Smooth muscle cell (in vitro differentiated cells): ENCODE measurements at regions not wholly inside any gene's neighbourhood (a gene's known extent, or its start where the extent isn't known, plus 50 kb on each side); places are given as distances from the start of the nearest gene placed in this dataset.

ENCODE experiments used
- DNase-seq: peaks from one replicate; lab custom pipeline; 2025; ENCODE audit not compliant: unreplicated experiment; lab: John Stamatoyannopoulos, UW
- H2AFZ ChIP-seq: fragments of 200-600 bp; sonication (generic); 2 replicates; pipeline ENCODE4 v1.6.0; 2016; ENCODE audit warnings: antibody characterized with exemption, low read depth, mild to moderate bottlenecking
- H3F3A ChIP-seq: fragments of 200-600 bp; sonication (generic); 2 replicates; pipeline ENCODE4 v1.6.0; 2017; ENCODE audit warnings: antibody characterized with exemption, low read depth
- H3K27ac ChIP-seq: fragments of 200-600 bp; sonication (generic); 2 replicates; pipeline ENCODE4 v1.5.1; 2016; ENCODE audit warnings: low read depth, mild to moderate bottlenecking
- H3K27me3 ChIP-seq: fragments of 200-600 bp; sonication (generic); 2 replicates; pipeline ENCODE4 v1.6.1; 2016; ENCODE audit warnings: low read depth, mild to moderate bottlenecking
- H3K36me3 ChIP-seq: fragments of 200-600 bp; sonication (generic); 2 replicates; pipeline ENCODE4 v1.5.1; 2016; ENCODE audit warnings: low read depth
- H3K4me1 ChIP-seq: fragments of 200-600 bp; sonication (generic); 2 replicates; pipeline ENCODE4 v1.5.1; 2016; ENCODE audit warnings: low read depth
- H3K4me2 ChIP-seq: fragments of 200-600 bp; sonication (generic); 2 replicates; pipeline ENCODE4 v1.6.0; 2016; ENCODE audit warnings: mild to moderate bottlenecking
- H3K4me3 ChIP-seq: fragments of 200-600 bp; sonication (generic); 2 replicates; pipeline ENCODE4 v1.5.1; 2016; ENCODE audit warnings: mild to moderate bottlenecking
- H3K79me2 ChIP-seq: fragments of 200-600 bp; sonication (generic); 2 replicates; pipeline ENCODE4 v1.6.0; 2016; ENCODE audit warnings: low read depth, mild to moderate bottlenecking
- H3K9ac ChIP-seq: fragments of 200-600 bp; sonication (generic); 2 replicates; pipeline ENCODE4 v1.6.0; 2016; ENCODE audit warnings: low read depth
- H3K9me3 ChIP-seq: fragments of 200-600 bp; sonication (generic); replicated peaks from 2 replicates; pipeline ENCODE4 v1.5.1; 2016; ENCODE audit warnings: low read depth
- H4K20me1 ChIP-seq: fragments of 200-600 bp; sonication (generic); 2 replicates; pipeline ENCODE4 v1.6.0; 2016; ENCODE audit warnings: low read depth
- WGBS: methylation state at CpG from one replicate; pipeline ENCODE4 v1.1.7; 2016; ENCODE audit warnings: low lambda C conversion rate; 5-methylcytosine and 5-hydroxymethylcytosine counted together
- TF ChIP-seq, protein P1 (sequence below): fragments of 200-600 bp; sonication (generic); IDR thresholded peaks from 2 replicates; pipeline ENCODE4 v1.5.1; 2017; ENCODE audit warnings: borderline replicate concordance, mild to moderate bottlenecking, antibody characterized with exemption; ENCODE audit not compliant: insufficient read depth, poor library complexity, severe bottlenecking

DNA sequence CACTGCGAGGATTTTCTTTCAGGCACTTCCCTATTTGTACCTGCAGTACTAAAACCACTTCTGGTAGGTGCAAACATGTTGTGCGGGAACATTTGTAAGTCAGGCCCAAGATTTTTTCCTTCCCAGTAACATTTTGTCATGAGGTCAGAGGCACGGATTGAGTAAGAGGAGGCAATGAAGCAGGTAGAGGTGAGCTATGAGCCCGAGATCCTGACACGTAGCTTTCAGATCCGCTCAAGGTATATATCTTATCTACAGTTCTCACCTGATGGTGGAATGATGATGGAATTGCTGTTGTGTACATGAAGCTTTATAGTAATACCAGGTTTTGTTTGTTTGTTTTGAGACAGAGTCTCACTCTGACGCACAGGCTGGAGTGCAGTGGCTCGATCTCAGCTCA is 497.5 kb downstream of the NR2F2 start:
- Histone ChIP-seq H3K36me3 (no peaks in the 10 kb centered on the region), H3K4me3 (no peak overlapping the region), H3K27me3 (no peaks in the 10 kb centered on the region), H3K4me2 (no peak overlapping the region), H3K9ac (no peak overlapping the region), H3K79me2 (no peaks in the 10 kb centered on the region), H3F3A (no peaks in the 10 kb centered on the region), H3K9me3 (no peaks in the 10 kb centered on the region), H3K4me1 (no peaks in the 10 kb centered on the region), H3K27ac (no peak overlapping the region), H2AFZ (no peak overlapping the region), H4K20me1 (no peaks in the 10 kb centered on the region)
- 79% methylated on average over 8 of the region's 8 CpGs for WGBS
- TF ChIP-seq, protein P1, sequence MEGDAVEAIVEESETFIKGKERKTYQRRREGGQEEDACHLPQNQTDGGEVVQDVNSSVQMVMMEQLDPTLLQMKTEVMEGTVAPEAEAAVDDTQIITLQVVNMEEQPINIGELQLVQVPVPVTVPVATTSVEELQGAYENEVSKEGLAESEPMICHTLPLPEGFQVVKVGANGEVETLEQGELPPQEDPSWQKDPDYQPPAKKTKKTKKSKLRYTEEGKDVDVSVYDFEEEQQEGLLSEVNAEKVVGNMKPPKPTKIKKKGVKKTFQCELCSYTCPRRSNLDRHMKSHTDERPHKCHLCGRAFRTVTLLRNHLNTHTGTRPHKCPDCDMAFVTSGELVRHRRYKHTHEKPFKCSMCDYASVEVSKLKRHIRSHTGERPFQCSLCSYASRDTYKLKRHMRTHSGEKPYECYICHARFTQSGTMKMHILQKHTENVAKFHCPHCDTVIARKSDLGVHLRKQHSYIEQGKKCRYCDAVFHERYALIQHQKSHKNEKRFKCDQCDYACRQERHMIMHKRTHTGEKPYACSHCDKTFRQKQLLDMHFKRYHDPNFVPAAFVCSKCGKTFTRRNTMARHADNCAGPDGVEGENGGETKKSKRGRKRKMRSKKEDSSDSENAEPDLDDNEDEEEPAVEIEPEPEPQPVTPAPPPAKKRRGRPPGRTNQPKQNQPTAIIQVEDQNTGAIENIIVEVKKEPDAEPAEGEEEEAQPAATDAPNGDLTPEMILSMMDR: no peak
- DNase-seq: no peak

DNA sequence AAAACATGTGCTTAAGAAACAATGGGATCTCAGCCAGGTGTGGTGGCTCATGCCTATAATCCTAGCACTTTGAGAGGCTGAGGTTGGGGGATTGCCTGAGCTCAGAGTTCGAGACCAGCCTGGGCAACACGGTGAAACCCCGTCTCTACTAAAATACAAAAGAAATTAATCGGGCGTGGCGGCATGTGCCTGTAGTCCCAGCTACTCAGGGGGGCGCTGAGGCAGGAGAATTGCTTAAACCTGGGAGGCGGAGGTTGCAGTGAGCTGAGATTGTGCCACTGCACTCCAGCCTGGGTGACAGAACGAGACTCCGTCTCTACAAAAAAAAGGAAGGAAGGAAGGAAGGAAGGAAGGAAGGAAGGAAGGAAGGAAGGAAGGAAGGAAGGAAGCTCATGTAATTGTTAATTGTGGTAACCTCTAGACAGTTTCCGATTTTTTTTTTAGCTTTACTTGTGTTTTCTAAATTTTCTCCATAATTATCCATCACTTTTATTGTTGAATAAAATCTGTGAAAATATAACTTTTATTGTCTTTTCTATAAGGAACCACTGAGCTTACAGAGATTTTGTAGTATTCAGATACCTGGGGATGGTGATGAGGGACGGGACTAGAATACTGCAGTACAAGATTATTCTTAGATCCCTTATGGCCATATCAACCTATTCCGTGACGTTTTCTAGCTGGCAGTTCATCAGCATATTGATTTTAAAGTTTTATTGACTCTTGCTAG is 506.9 kb downstream of the NR2F2 start:
- H3K4me2 ChIP-seq: no peak overlapping the region
- no peaks in the 10 kb centered on the region for H4K20me1 ChIP-seq
- H3K79me2 ChIP-seq: no peaks in the 10 kb centered on the region
- H3K4me1 ChIP-seq: no peaks in the 10 kb centered on the region
- H2AFZ ChIP-seq: no peak overlapping the region
- no peaks in the 10 kb centered on the region for H3K9me3 ChIP-seq
- H3K4me3 ChIP-seq: no peak overlapping the region
- no peak overlapping the region for H3K27ac ChIP-seq
- no peaks in the 10 kb centered on the region for H3K27me3 ChIP-seq
- TF ChIP-seq, protein P1: no peak
- WGBS: 95% methylated on average over 10 of the region's 14 CpGs
- no peak for DNase-seq
- H3K36me3 ChIP-seq: no peaks in the 10 kb centered on the region
- no peak overlapping the region for H3K9ac ChIP-seq
- no peaks in the 10 kb centered on the region for H3F3A ChIP-seq

DNA sequence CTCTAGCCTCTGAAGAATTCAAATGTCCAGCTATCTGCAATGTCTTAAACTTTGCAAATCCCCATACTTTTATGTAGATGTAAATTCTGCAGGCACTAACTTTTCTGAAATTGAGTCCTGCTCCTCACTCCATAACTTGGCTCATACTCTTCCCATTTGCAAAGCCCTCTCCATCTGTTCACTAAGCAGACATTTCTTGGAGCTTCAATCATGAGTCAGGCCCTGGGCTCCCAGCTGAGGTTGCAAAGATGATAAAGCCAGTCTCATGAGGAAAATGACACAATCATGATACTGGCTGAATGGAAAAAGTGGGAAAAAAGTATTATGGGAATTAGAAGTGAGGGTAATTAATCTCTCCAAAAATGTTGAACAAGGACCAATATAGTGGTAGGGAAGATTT is 507.6 kb downstream of the NR2F2 start:
- no peaks in the 10 kb centered on the region for H3K27me3 ChIP-seq
- TF ChIP-seq, protein P1: no peak
- no peak overlapping the region for H3K27ac ChIP-seq
- no peak for DNase-seq
- H3K4me1 ChIP-seq: no peaks in the 10 kb centered on the region
- no peak overlapping the region for H2AFZ ChIP-seq
- H3K36me3 ChIP-seq: no peaks in the 10 kb centered on the region
- no peaks in the 10 kb centered on the region for H4K20me1 ChIP-seq
- no peak overlapping the region for H3K4me2 ChIP-seq
- H3F3A ChIP-seq: no peaks in the 10 kb centered on the region
- H3K9me3 ChIP-seq: no peaks in the 10 kb centered on the region
- H3K9ac ChIP-seq: no peak overlapping the region
- no peaks in the 10 kb centered on the region for H3K79me2 ChIP-seq
- no peak overlapping the region for H3K4me3 ChIP-seq

DNA sequence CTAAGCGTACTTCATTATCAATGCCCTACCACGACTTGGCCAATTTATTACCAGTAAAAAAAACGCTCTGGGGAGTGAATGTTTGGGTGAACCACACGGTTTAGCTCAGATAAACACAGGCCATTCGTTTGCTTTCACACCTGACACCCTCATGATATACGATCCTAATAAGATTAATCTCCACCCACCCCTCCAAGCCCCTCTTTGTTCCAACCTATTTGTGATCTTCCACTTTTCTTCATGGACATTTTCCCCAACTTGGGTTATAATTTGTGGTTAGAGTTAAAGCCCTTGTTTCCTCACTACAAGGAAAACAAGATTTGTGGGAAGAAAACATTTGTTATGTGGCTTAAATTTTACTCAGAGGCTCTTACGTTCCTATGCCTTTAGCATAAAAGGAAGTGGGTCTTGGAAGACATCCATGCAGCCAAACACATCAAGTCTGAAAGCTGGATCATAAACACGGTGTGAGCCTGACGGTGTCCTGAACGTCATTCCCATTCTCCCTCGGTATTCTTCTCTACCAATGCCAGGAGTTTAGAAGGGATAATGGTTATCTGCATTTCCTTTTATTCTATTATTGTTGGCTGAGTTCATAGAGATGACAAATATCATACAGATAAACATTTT is 518.9 kb downstream of the NR2F2 start:
- H3K79me2 ChIP-seq: no peaks in the 10 kb centered on the region
- no peaks in the 10 kb centered on the region for H3K36me3 ChIP-seq
- 57% methylated on average over 11 of the region's 11 CpGs for WGBS

More for the DNA sequence above, 518.9 kb downstream of the NR2F2 start:
- Histone ChIP-seq H3K9me3 (no peaks in the 10 kb centered on the region), H3K9ac (no peak overlapping the region), H4K20me1 (no peaks in the 10 kb centered on the region), H3K27ac (no peak overlapping the region), H3F3A (no peaks in the 10 kb centered on the region), H3K27me3 (no peaks in the 10 kb centered on the region), H2AFZ (no peak overlapping the region), H3K4me2 (no peak overlapping the region), H3K4me1 (no peaks in the 10 kb centered on the region), H3K4me3 (no peak overlapping the region)
- TF ChIP-seq, protein P1: no peak
- no peak for DNase-seq
